Panc1 (cell line): ENCODE measurements at regions not wholly inside any gene's neighbourhood (a gene's known extent, or its start where the extent isn't known, plus 50 kb on each side); places are given as distances from the start of the nearest gene placed in this dataset.
"Not testable (repeated sequence)": the region's sequence is repeated elsewhere in the genome, so short reads cannot be mapped to it uniquely, and the experiment has no call there.

Source experiments
- ATAC-seq: fragments of 200-7000 bp; cut with Tn5 transposase; 2 replicates; pipeline ENCODE4 v1.9.1; 2020; ENCODE audit warnings: mild to moderate bottlenecking, moderate library complexity
- BruUV-seq: library from RNA; stranded (reverse); fragments of 400-500 nt; replicated peaks from 2 replicates; lab custom pipeline; 2021; lab: Mats Ljungman, UMichigan
- CTCF ChIA-PET: fragments of 300-600 bp; sonication (Branson Sonifier 250); formaldehyde crosslinking; loops from one replicate; lab custom pipeline; 2022; ENCODE audit warnings: antibody characterized with exemption; lab: Charles Lee
- POLR2A ChIA-PET: fragments of 300-600 bp; sonication (Branson Sonifier 250); formaldehyde crosslinking; loops from one replicate; lab custom pipeline; 2022; ENCODE audit warnings: antibody characterized with exemption; lab: Charles Lee
- DNase-seq: peaks from one replicate; pipeline ENCODE4 v3.0.0-alpha.2; 2010; ENCODE audit warnings: low read depth, low spot score
- H3K27ac ChIP-seq: 2 replicates; pipeline ENCODE4 v1.5.1; 2011; ENCODE audit warnings: mild to moderate bottlenecking, low read length, inconsistent platforms
- H3K27me3 ChIP-seq: fragments of 200-500 bp; sonication (Bioruptor generic); 2 replicates; pipeline ENCODE4 v1.6.0; 2014; ENCODE audit warnings: low read length, inconsistent platforms; ENCODE audit not compliant: control insufficient read depth, insufficient read depth
- H3K36me3 ChIP-seq: fragments of 200-500 bp; sonication (Bioruptor generic); 2 replicates; pipeline ENCODE4 v1.5.1; 2014; ENCODE audit warnings: inconsistent platforms, mild to moderate bottlenecking, low read length, moderate library complexity; ENCODE audit not compliant: control insufficient read depth, insufficient read depth
- H3K4me1 ChIP-seq: 2 replicates; pipeline ENCODE4 v1.5.1; 2011; ENCODE audit warnings: inconsistent platforms, mild to moderate bottlenecking, low read length, moderate library complexity; ENCODE audit not compliant: control insufficient read depth, insufficient read depth
- H3K4me3 ChIP-seq, 2 experiments: 2 replicates each; pipeline ENCODE4 v1.5.1; 2011 to 2012; ENCODE audit warnings: low read depth in 2 of 2, low read length in 2 of 2, mild to moderate bottlenecking in 2 of 2, inconsistent platforms in 1 of 2, moderate library complexity in 1 of 2
- H3K9me3 ChIP-seq: fragments of 200-500 bp; sonication (Bioruptor generic); 2 replicates; pipeline ENCODE4 v1.5.1; 2014; ENCODE audit warnings: low read depth, mild to moderate bottlenecking, inconsistent platforms, low read length, moderate library complexity; ENCODE audit not compliant: control insufficient read depth, insufficient read depth
- POLR2AphosphoS5 ChIP-seq: IDR thresholded peaks from 2 replicates; pipeline ENCODE4 v1.6.1; 2012; ENCODE audit warnings: mild to moderate bottlenecking, low read depth, low read length, moderate library complexity
- SIN3A ChIP-seq: IDR thresholded peaks from 2 replicates; pipeline ENCODE4 v1.6.1; 2012; ENCODE audit warnings: low read depth, mild to moderate bottlenecking, low read length, moderate library complexity, borderline replicate concordance; ENCODE audit not compliant: insufficient read depth
- TCF7L2 ChIP-seq: IDR thresholded peaks from 2 replicates; pipeline ENCODE4 v1.6.1; 2011; ENCODE audit warnings: mild to moderate bottlenecking, low read depth, low read length, inconsistent platforms
- in situ Hi-C: cut with HindIII; loops from 2 replicates; pipeline ENCODE4 v1.10.0; 2016; ENCODE audit warnings: low sequenced_read_pairs, low pct_unique_long_range_greater_than_20kb
- intact Hi-C: fragments of 100-400 bp; cut with micrococcal nuclease; formaldehyde crosslinking; loops from one replicate; pipeline ENCODE4 v1.10.0; 2022; ENCODE audit not compliant: unreplicated experiment
- TF ChIP-seq, protein P1 (sequence below): fragments of 450-650 bp; IDR thresholded peaks from 2 replicates; pipeline ENCODE4 v1.5.1; 2017; ENCODE audit warnings: mild to moderate bottlenecking
- TF ChIP-seq, protein P2 (sequence below), 2 experiments: IDR thresholded peaks; 2 replicates each; pipeline ENCODE4 v1.6.1; 2011 to 2012; ENCODE audit warnings: low read depth in 2 of 2, control low read depth in 1 of 2, low read length in 1 of 2, mild to moderate bottlenecking in 1 of 2, moderate library complexity in 1 of 2; ENCODE audit not compliant: insufficient read depth in 1 of 2

DNA sequence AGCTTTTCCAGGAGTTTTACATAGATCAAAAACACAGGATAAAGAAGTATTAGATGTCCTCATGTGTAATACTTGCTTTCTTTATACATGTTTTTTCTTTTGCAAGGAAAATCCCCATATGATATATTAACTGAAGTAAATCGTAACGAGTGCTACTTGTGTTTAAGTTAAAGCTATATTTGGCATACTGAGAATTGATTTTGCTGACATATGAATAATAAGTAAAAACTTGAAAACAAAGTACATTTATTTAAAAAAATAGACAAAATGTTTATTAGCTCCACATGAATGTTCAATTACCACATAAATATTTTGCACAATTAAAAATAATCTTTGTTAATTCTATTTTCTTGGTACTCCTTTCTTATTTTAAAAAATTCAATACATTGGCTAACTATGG lies 884.7 kb downstream of the FSTL5 start:
- Histone ChIP-seq H3K27ac (no peak overlapping the region), H3K36me3 (no peaks in the 10 kb centered on the region), H3K4me1 (no peaks in the 10 kb centered on the region), H3K4me3 (no peak overlapping the region), H3K27me3 (no peaks in the 10 kb centered on the region), H3K9me3 (no peaks in the 10 kb centered on the region)
- DNase-seq (no peak), ATAC-seq (no peak)
- in situ Hi-C loops (no loop called here), intact Hi-C loops (no loop called here)
- CTCF ChIA-PET = no interaction called here
- POLR2A ChIA-PET = no interaction called here
- TF ChIP-seq SIN3A = no peak
- BruUV-seq = no TSS peak

DNA sequence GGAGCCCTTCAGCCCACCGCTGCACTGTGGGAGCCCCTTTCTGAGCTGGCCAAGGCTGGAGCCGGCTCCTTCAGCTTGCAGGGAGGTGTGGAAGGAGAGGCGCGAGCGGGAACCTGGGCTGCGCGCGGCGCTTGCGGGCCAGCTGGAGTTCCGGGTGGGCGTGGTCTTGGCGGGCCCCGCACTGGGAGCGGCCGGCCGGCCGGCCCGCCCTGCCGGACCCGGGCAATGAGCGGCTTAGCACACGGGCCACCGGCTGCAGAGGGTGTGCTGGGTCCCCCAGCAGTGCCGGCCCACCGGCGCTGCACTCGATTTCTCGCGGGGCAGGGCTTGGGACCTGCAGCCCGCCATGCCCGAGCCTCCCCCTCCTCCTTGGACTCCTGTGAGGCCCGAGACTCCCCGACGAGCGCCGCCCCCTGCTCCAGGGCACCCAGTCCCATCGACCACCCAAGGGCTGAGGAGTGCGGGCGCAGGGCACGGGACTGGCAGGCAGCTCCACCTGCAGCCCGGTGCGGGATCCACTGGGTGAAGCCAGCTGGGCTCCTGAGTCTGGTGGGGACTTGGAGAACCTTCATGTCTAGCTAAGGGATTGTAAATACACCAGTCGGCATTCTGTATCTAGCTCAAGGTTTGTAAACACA lies 886.5 kb downstream of the FSTL5 start:
- H3K4me3 ChIP-seq, CTCF ChIA-PET, H3K36me3 ChIP-seq, BruUV-seq, POLR2A ChIA-PET, H3K9me3 ChIP-seq, ATAC-seq, DNase-seq, intact Hi-C loops, H3K27me3 ChIP-seq, in situ Hi-C loops, H3K27ac ChIP-seq, H3K4me1 ChIP-seq: not testable (repeated sequence)

DNA sequence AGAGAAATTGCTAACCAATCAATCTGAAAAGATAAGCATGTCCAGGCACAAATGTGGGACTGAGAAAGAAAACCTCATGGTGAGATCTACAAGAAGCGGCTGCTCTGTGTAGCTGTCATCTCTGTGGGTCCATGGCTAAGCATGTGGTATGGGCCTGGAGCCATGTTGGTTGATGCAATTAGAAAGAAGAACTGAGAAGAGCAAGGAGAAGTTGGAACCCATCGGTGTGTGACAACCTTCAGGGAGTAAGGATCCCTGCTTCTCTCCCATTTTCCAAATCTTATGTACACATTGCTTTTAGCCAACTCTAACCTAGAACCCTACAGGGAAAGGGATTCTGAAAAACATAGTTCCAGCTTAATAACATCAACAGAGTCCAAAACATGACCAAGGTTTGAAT lies 890.2 kb downstream of the FSTL5 start:
- TF ChIP-seq, protein P1, sequence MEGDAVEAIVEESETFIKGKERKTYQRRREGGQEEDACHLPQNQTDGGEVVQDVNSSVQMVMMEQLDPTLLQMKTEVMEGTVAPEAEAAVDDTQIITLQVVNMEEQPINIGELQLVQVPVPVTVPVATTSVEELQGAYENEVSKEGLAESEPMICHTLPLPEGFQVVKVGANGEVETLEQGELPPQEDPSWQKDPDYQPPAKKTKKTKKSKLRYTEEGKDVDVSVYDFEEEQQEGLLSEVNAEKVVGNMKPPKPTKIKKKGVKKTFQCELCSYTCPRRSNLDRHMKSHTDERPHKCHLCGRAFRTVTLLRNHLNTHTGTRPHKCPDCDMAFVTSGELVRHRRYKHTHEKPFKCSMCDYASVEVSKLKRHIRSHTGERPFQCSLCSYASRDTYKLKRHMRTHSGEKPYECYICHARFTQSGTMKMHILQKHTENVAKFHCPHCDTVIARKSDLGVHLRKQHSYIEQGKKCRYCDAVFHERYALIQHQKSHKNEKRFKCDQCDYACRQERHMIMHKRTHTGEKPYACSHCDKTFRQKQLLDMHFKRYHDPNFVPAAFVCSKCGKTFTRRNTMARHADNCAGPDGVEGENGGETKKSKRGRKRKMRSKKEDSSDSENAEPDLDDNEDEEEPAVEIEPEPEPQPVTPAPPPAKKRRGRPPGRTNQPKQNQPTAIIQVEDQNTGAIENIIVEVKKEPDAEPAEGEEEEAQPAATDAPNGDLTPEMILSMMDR = no peak
- TF ChIP-seq POLR2AphosphoS5 (no peak), TCF7L2 (no peak), SIN3A (no peak)
- TF ChIP-seq, protein P2, sequence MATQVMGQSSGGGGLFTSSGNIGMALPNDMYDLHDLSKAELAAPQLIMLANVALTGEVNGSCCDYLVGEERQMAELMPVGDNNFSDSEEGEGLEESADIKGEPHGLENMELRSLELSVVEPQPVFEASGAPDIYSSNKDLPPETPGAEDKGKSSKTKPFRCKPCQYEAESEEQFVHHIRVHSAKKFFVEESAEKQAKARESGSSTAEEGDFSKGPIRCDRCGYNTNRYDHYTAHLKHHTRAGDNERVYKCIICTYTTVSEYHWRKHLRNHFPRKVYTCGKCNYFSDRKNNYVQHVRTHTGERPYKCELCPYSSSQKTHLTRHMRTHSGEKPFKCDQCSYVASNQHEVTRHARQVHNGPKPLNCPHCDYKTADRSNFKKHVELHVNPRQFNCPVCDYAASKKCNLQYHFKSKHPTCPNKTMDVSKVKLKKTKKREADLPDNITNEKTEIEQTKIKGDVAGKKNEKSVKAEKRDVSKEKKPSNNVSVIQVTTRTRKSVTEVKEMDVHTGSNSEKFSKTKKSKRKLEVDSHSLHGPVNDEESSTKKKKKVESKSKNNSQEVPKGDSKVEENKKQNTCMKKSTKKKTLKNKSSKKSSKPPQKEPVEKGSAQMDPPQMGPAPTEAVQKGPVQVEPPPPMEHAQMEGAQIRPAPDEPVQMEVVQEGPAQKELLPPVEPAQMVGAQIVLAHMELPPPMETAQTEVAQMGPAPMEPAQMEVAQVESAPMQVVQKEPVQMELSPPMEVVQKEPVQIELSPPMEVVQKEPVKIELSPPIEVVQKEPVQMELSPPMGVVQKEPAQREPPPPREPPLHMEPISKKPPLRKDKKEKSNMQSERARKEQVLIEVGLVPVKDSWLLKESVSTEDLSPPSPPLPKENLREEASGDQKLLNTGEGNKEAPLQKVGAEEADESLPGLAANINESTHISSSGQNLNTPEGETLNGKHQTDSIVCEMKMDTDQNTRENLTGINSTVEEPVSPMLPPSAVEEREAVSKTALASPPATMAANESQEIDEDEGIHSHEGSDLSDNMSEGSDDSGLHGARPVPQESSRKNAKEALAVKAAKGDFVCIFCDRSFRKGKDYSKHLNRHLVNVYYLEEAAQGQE (IDR thresholded peaks at IDR 0.05; ENCODE audit: insufficient read depth in 1 of 2, low read depth in 2 of 2, low read length in 1 of 2) = no peak
- BruUV-seq = no TSS peak
- H3K4me3 ChIP-seq = no peak overlapping the region
- ChIA-PET POLR2A (interaction anchor here (0.7 kb wide), 1 partner anchor 231 kb away, joined by 5 read pairs; no protein-coding TSS in a partner anchor), CTCF (no interaction called here)
- DNase-seq (no peak), ATAC-seq (no peak)
- H3K4me1 ChIP-seq = no peaks in the 10 kb centered on the region
- in situ Hi-C loops (no loop called here), intact Hi-C loops (no loop called here)
- no peaks in the 10 kb centered on the region for H3K9me3 ChIP-seq
- no peaks in the 10 kb centered on the region for H3K36me3 ChIP-seq
- H3K27ac ChIP-seq = no peak overlapping the region
- no peaks in the 10 kb centered on the region for H3K27me3 ChIP-seq
